ENCODE measurements at regions not wholly inside any gene's neighbourhood (a gene's known extent, or its start where the extent isn't known, plus 50 kb on each side); places are given as distances from the start of the nearest gene placed in this dataset.

DNA sequence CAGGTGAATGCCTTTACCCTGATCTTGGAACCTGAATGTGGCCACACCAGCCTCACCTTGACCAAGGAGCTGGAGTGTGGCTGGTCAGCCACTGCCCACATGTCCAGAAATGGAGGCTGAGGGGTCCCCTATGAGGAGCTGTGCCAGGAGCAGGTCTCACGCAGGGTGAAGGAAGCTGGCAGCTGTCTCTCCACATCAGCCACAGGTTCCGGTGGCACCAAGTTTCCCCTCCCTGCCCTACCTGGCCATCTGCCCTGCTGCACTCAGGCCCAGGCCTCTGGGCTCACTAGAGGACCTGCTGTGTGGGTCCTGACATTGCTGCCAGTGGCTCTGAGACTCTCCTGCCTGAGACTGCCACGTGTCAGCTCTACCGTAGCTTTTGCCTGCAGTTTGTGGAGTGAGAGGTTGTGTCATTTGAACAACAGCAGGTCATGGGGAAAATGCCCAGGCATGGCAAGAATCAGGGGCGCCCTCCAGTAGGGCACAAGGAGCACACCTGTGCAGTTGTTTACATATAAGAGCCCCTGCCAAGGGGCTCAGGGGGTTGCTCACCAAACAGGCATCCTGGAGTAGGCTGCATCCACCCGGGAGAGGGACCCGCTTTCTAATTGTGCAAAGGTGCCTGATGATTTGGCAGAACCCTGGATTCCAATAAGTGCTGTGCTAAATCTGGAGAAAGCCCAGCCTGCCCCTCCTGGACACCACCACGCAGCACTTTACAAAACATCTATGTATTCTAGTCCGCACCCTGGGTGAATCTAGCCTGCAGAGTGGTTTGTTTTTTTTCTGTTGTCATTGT lies 258.5 kb upstream of the TLE3 start:
- no peak for TF ChIP-seq CTCF (IDR thresholded peaks at IDR 0.05; ENCODE audit: borderline replicate concordance, insufficient read depth, low read depth, low read length)
- H3K4me3 ChIP-seq (ENCODE audit: low read depth, low read length): no peak overlapping the region

GRCh38 chr15:70355275-70355795 lies 257.6 kb upstream of the TLE3 start:
- peak; percentile 35; the same call in 1 of the 2 replicates for TF ChIP-seq CTCF (IDR thresholded peaks at IDR 0.05; ENCODE audit: borderline replicate concordance, insufficient read depth, low read depth, low read length)
- H3K4me3 ChIP-seq (ENCODE audit: low read depth, low read length): no peak overlapping the region

DNA sequence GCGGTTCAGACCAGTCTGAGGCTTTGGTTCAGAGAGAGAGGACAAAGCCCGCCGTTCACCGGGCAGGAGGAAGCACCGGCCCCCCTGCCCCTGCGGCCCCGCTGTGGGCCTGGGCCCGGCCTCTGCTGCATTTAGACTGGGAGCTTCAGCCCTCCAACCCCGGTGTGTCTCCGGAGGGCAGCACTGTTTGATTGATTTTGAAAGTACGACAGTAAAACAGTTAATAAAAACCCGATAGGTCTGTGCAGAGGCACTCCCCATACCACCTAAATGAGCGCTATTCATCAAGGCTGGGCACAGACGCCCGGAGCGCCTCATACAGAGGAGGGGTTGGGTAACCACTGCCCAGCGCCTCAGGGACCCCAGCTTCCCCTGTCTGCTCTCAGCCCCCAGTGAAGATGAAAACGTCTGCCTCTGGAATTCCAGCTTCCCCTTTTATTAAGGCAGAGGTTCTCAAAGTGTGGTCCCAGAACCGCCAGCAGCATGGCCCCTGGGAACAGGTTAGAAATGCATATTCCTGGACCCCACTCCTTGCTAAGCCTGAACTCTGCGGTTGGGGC lies 256.7 kb upstream of the TLE3 start:
- H3K4me3 ChIP-seq (ENCODE audit: low read depth, low read length): no peak overlapping the region
- TF ChIP-seq CTCF (IDR thresholded peaks at IDR 0.05; ENCODE audit: borderline replicate concordance, insufficient read depth, low read depth, low read length): no peak

GRCh38 chr15:70353606-70354345 lies 256.1 kb upstream of the TLE3 start:
- TF ChIP-seq CTCF (IDR thresholded peaks at IDR 0.05; ENCODE audit: borderline replicate concordance, insufficient read depth, low read depth, low read length): no peak
- no peak overlapping the region for H3K4me3 ChIP-seq (ENCODE audit: low read depth, low read length)

GRCh38 chr15:70351941-70352774 lies 254.4 kb upstream of the TLE3 start:
- TF ChIP-seq CTCF (IDR thresholded peaks at IDR 0.05; ENCODE audit: borderline replicate concordance, insufficient read depth, low read depth, low read length): no peak
- H3K4me3 ChIP-seq (ENCODE audit: low read depth, low read length): no peak overlapping the region

GRCh38 chr15:70351391-70351790 lies 253.7 kb upstream of the TLE3 start:
- no peak for TF ChIP-seq CTCF (IDR thresholded peaks at IDR 0.05; ENCODE audit: borderline replicate concordance, insufficient read depth, low read depth, low read length)
- no peak overlapping the region for H3K4me3 ChIP-seq (ENCODE audit: low read depth, low read length)

Data from GM12875 (cell line).